GM23338 (cell line): ENCODE measurements at regions not wholly inside any gene's neighbourhood (a gene's known extent, or its start where the extent isn't known, plus 50 kb on each side); places are given as distances from the start of the nearest gene placed in this dataset.

Experiments used
- ATAC-seq: fragments of 200-7000 bp; cut with Tn5 transposase; 3 replicates; pipeline ENCODE4 v1.9.1; 2020
- DNase-seq: peaks from one replicate; pipeline ENCODE4 v3.0.0-alpha.2; 2015; ENCODE audit warnings: low spot score
- H2AFZ ChIP-seq: fragments of 200-600 bp; sonication (generic); 2 replicates; pipeline ENCODE4 v1.8.0; 2016; ENCODE audit warnings: antibody characterized with exemption, mild to moderate bottlenecking, moderate library complexity
- H3F3A ChIP-seq: fragments of 200-600 bp; sonication (generic); replicated peaks from 2 replicates; pipeline ENCODE4 v1.8.0; 2017; ENCODE audit warnings: antibody characterized with exemption, mixed run types, low read depth
- H3K27ac ChIP-seq: fragments of 200-600 bp; sonication (generic); 2 replicates; pipeline ENCODE4 v1.6.1; 2016; ENCODE audit warnings: low read depth
- H3K27me3 ChIP-seq: fragments of 200-600 bp; sonication (generic); 2 replicates; pipeline ENCODE4 v1.8.0; 2016; ENCODE audit warnings: mild to moderate bottlenecking, mixed run types, moderate library complexity; ENCODE audit not compliant: insufficient read depth
- H3K36me3 ChIP-seq: fragments of 200-600 bp; sonication (generic); 2 replicates; pipeline ENCODE4 v1.8.0; 2016; ENCODE audit warnings: mild to moderate bottlenecking; ENCODE audit not compliant: insufficient read depth
- H3K4me1 ChIP-seq: fragments of 200-600 bp; sonication (generic); 2 replicates; pipeline ENCODE4 v1.8.0; 2016; ENCODE audit warnings: mild to moderate bottlenecking, moderate library complexity; ENCODE audit not compliant: insufficient read depth
- H3K4me2 ChIP-seq: fragments of 200-600 bp; sonication (generic); 2 replicates; pipeline ENCODE4 v1.7.1; 2017; ENCODE audit warnings: mixed run types
- H3K4me3 ChIP-seq: fragments of 200-600 bp; sonication (generic); 2 replicates; pipeline ENCODE4 v1.6.1; 2016; ENCODE audit warnings: mixed run types
- H3K79me2 ChIP-seq: fragments of 200-600 bp; sonication (generic); replicated peaks from 2 replicates; pipeline ENCODE4 v1.8.0; 2017; ENCODE audit warnings: mild to moderate bottlenecking; ENCODE audit not compliant: insufficient read depth
- H3K9me2 ChIP-seq: fragments of 200-600 bp; sonication (generic); 2 replicates; pipeline ENCODE4 v1.8.0; 2017; ENCODE audit not compliant: insufficient read depth
- H4K20me1 ChIP-seq: fragments of 200-600 bp; sonication (generic); replicated peaks from 2 replicates; pipeline ENCODE4 v1.8.0; 2017; ENCODE audit warnings: mild to moderate bottlenecking; ENCODE audit not compliant: insufficient read depth
- H3K27ac Mint-ChIP-seq: 2 replicates; pipeline ENCODE4 v1.8.0; 2020; ENCODE audit warnings: inconsistent platforms, mild to moderate bottlenecking, moderate library complexity, mixed read lengths
- H3K27me3 Mint-ChIP-seq: 3 replicates; pipeline ENCODE4 v1.8.0; 2022; ENCODE audit warnings: low read depth, mild to moderate bottlenecking, moderate library complexity, mixed read lengths, inconsistent platforms; ENCODE audit not compliant: insufficient read depth, poor library complexity
- H3K36me3 Mint-ChIP-seq: 3 replicates; pipeline ENCODE4 v1.8.0; 2021; ENCODE audit warnings: low read depth, mild to moderate bottlenecking, inconsistent platforms, moderate library complexity, mixed read lengths
- H3K4me1 Mint-ChIP-seq: 3 replicates; pipeline ENCODE4 v1.8.0; 2020; ENCODE audit warnings: mild to moderate bottlenecking, inconsistent platforms, mixed read lengths
- H3K4me3 Mint-ChIP-seq: 3 replicates; pipeline ENCODE4 v1.8.0; 2021; ENCODE audit warnings: moderate library complexity, mild to moderate bottlenecking, inconsistent platforms, mixed read lengths
- H3K9me3 Mint-ChIP-seq: 3 replicates; pipeline ENCODE4 v1.8.0; 2020; ENCODE audit warnings: moderate library complexity, mild to moderate bottlenecking, inconsistent platforms, mixed read lengths
- CTCF ChIP-seq, 2 experiments: fragments of 200-600 bp in 1 of 2; sonication (generic) in 1 of 2; conservative IDR thresholded peaks; 2 replicates each; pipeline versions ENCODE4 v1.5.1 to v1.6.1; 2016 to 2017; ENCODE audit warnings: antibody characterized with exemption in 2 of 2, low read depth in 2 of 2, mild to moderate bottlenecking in 2 of 2, moderate library complexity in 1 of 2
- ETS1 ChIP-seq: IDR thresholded peaks from 2 replicates; pipeline ENCODE4 v1.6.1; 2016; ENCODE audit warnings: antibody characterized with exemption
- EZH2phosphoT487 ChIP-seq: fragments of 200-600 bp; sonication (generic); IDR thresholded peaks from one replicate; pipeline ENCODE4 v1.8.1; 2018; ENCODE audit warnings: antibody characterized with exemption; ENCODE audit not compliant: unreplicated experiment
- JUNB ChIP-seq: IDR thresholded peaks from one replicate; pipeline ENCODE4 v1.6.1; 2016; ENCODE audit warnings: antibody characterized with exemption; ENCODE audit not compliant: unreplicated experiment
- NANOG ChIP-seq: IDR thresholded peaks from 2 replicates; pipeline ENCODE4 v1.6.1; 2016; ENCODE audit warnings: antibody characterized with exemption, borderline replicate concordance
- STAT1 ChIP-seq: IDR thresholded peaks from one replicate; pipeline ENCODE4 v1.6.1; 2016; ENCODE audit warnings: antibody characterized with exemption; ENCODE audit not compliant: unreplicated experiment
- ZNF114 ChIP-seq: fragments of 250-450 bp; sonication (Bioruptor Pico); IDR thresholded peaks from 2 replicates; pipeline ENCODE4 v1.5.0; 2020; ENCODE audit warnings: mild to moderate bottlenecking, moderate library complexity
- ZNF462 ChIP-seq: fragments of 250-450 bp; sonication (Bioruptor Pico); IDR thresholded peaks from 2 replicates; pipeline ENCODE4 v1.5.0; 2020; ENCODE audit warnings: mild to moderate bottlenecking, moderate library complexity

- no peak for TF ChIP-seq ZNF462
- no peak for TF ChIP-seq ZNF114 (CRISPR knock-in tag)
- TF ChIP-seq ETS1, result no peak
These were observed 198.7 kb downstream of the CNTN3 start (continued) for GRCh38 chr3:74415731-74416130.

GRCh38 chr3:74413547-74414241 lies 200.8 kb downstream of the CNTN3 start:
- Histone ChIP-seq H3K36me3 (no peaks in the 10 kb centered on the region), H3K4me2 (no peak overlapping the region), H3K27me3 (no peaks in the 10 kb centered on the region), H2AFZ (peak overlapping the region; percentile 8; the same call in 1 of the 2 replicates), H4K20me1 (no peaks in the 10 kb centered on the region), H3K4me3 (no peak overlapping the region), H3K9me2 (no peaks in the 10 kb centered on the region; the same call in 1 of the 2 replicates), H3K79me2 (no peaks in the 10 kb centered on the region), H3K4me1 (peaks cover 37% of the 10 kb centered on the region), H3F3A (no peaks in the 10 kb centered on the region), H3K27ac (no peak overlapping the region)
- Mint-ChIP-seq H3K4me3 (no peak overlapping the region), H3K9me3 (no peaks in the 10 kb centered on the region), H3K36me3 (no peaks in the 10 kb centered on the region), H3K27ac (no peak overlapping the region), H3K27me3 (peaks cover 1% of the 10 kb centered on the region), H3K4me1 (peaks cover 32% of the 10 kb centered on the region)
- ATAC-seq (peak; percentile 23; the same call in 1 of the 3 replicates), DNase-seq (no peak)
- TF ChIP-seq STAT1 (no peak), NANOG (no peak), CTCF (conservative IDR thresholded peaks at IDR 0.05; ENCODE audit: low read depth in 2 of 2) (no peak), ETS1 (no peak), EZH2phosphoT487 (no peak), JUNB (no peak)
